ENCODE measurements at regions not wholly inside any gene's neighbourhood (a gene's known extent, or its start where the extent isn't known, plus 50 kb on each side); places are given as distances from the start of the nearest gene placed in this dataset.
A peak's percentile ranks its signal among the peaks of the same experiment; 100 is the strongest.
"Not testable (repeated sequence)": the region's sequence is repeated elsewhere in the genome, so short reads cannot be mapped to it uniquely, and the experiment has no call there.

DNA sequence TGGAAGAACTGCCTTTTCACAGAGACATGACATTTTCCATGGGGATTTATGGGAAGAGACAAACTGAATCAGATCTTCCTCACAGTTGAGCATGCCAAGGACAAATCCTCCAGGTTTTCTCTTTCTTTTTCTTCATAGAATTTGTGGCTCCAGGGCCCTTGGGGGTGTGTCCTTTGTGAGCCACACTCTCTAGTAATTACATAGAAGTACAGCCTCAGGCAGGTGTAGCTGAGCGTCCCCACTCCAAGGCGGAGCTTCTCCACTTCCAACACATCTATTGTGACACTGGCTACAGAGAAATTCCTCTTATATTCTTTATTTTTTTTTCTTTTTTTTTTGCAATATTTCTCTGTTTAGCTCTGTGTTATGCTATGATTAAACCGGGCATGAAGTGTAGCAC, 420.5 kb upstream of the CD180 start:
- DNase-seq = no peak

DNA sequence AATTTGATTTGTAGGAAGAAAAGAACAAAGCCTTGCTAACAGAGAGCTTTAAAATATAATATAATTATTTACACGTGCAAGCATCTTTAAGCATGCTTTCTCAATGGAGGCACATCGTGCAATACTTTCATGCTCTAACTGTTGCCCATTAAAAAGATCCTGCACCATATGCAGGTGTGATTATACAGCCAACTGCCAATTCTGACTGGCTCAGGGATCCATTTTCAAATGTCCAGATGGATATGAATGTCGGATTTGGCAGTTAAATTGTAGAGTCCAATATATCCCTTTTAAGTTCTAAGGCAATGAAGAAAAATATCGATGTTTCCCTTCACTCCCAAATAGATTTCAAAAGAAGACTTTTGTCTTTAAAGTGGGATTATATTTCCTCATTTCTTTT, 416.4 kb upstream of the CD180 start:
- DNase-seq = no peak

DNA sequence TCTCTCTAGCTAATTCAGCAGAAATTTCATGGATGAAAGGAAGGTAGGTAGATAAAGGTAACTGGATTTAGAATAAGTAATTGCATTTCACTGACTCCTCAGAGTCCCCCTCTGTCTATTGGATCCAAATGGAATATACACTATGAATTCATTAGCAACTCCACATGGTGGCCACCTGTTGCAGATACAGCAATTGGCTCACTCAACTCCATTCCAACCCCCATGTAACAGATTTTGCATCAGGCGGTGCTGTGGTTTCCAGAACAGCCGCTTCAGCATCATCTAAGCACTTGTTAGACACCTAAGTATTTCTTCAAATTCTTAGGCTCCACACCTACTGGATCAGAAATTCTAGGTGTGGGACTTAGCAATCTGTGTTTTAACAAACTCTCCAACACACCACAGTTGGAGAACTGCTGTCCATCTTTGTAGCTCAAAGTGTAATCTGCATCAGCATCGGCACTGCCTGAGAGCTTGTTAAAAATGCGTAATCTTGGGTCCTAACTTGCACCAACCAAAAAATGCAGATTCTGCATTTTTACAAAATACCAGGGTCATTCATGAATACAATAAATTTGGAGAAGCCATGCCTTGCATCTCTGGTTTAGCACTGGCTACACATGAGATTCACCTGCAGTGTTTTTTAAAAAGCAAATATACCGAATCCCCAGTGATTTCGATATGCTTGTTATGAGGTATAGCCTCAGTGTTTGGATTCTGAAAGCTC, 413.8 kb upstream of the CD180 start:
- DNase-seq = no peak

DNA sequence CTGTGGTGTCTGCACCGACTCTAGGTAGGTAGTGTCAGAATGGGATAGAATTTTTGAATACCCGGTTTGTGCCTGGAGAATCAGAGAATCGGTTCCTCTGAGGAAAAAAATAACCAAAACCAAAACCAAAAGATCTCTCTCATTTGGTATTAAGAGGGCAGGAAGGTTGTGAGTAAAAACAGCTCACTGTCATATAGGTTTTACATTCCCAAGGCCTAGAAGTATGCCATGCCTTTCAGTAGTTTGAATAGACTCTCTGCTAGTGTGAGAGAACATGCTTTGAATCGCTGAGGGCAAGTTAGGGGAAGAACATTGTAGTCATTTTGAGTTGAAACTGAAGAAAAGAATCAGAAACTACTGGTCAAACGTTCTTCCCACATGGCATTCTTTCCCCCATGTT, 411.4 kb upstream of the CD180 start:
- no peak for DNase-seq

DNA sequence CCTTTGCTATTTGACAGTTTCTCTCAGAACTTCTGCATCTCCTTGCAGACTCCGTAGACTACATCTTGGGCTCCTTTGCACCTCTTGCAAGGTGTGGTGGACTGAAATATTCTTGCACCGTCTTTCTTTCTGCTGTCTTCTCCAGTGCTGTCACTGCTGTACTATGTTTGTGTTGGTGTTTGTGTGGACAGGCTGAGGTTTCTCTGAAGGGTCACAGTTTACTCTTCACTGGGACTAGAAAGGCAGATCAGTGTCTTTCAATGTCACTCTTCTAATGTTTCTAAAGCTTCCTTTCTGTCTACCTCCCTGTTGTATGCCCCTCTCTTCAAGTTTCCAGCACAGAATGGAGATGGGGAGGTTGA, 410.0 kb upstream of the CD180 start:
- DNase-seq = no peak

DNA sequence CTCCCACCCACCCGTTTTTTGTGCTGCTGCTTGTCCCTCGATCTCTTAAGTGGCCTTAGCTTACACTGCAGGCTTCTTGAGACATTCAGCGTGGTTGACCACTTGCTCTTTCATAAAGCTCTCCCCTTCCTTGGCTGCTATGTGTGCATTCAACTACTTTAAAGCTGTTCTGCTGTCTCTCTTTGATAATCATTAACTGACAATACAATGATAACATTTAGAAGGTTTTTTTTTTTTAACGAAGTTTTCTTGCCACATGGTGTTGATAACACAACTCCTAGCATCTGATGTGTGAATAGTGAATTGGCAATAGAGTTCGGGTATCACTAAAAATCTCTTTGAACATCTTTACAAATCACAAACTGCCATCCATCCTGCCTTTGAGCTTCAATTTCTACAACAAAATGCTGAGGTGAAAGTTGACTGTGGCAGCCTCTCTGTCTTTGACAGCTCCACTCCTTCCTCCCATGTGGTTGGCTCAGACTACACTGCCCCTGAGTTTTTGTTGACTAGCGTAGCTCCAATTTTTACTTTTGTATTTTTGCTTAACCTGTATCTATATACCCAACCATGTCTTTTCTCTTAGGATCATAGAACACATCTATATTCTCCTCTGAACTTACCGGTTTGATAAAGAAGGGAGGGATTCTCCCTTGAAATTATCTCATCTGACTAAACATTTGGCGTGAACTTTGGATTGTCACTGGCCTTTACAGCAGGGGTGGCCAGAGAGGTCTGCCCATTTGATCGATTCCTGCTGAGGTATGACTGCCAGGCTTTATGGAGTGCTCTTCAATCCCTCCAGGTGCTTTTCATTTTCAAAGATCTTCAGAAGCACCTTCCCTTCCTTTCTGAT, 409.4 kb upstream of the CD180 start:
- DNase-seq = no peak

DNA sequence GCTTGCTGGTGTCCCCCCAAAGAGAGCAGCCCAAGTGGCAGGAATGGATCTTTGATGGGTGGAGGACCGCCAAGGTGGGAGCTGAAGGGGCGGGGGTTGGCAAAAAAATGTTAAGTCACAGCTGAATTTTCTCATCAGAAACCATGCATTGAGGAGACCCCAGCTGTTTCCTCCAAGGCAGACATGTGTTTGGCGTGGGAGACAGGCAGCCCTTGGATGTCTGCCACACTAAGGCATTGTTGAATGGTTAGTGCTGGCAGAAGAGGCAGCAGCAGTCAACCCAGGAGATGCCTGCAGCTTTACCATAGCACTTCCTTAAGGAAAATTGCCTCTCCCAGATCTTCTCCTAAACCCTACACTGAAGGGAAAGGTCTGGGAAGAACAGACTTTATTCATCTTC, 394.9 kb upstream of the CD180 start:
- DNase-seq = no peak

DNA sequence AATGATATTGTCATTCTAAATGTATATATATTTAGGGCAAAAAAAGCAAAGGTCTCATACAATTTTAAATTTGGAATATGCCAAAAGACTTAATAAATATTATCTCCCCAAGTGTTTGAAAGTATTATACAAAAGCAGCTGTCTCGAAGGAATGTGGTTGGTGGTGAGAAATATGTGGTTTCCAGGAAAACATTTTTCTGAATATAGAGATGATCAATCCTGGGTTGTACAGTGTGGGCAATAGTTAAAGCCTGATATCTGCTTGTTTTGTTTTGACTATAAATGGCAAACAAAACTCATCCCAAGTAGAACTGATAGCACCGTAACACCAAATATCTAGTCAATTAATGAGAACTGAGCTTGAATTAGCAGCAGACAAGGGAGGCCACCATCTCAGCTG, 391.8 kb upstream of the CD180 start:
- DNase-seq = no peak

DNA sequence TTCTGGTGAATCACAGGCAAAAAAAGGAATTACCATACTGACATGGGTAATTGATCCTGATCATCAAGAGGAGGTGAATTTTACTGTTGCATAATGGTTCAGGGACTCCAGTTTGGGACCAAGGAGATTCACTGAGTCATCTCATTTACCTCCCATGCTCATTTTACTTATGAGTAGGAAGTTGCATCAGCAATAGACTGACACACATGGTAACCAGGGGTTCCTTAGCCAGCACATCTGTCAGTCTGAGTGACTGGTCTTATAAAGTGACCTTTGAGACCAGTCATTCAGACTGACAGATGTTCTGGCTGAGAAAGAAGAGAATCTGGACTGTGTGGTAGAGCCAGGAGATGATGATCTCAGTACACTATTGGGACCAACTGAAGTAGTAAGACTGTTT, 384.6 kb upstream of the CD180 start:
- DNase-seq = no peak

DNA sequence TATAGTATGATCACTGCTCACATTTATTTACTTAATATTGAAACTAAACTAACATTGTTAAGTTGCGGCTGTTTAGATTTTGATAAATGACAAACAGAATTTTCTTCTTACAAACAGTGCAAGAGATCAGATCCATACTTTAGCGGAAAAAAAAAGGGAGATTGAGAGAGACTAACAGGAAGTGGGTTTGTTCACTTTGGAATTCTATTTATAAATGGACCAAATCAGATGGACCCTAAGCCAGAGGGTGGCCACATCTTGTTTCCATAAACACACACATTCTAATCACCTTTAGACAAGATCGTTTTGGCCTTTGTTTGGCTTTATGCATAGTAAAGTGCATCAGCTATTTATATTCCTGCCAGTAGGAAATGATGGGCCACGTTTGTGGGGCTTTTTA, 381.4 kb upstream of the CD180 start:
- no peak for DNase-seq

DNA sequence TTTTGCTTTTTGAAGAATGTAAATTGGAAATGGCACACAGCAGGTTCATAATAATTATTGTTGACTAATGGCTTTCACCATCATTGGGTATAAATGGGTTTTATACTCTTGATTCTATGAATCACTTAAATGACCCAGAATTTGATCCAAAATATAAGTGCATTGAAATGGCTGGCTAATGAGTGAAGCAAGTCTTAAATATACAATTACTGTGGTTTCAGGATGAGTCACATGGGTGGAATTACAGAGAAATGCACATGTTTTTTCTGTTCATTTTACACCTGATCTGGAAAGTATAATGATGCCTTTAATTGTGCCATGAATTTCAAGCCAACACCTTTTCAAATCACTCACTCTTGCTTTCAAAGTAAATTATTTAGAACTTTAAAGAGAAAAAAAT, 380.8 kb upstream of the CD180 start:
- DNase-seq = no peak

DNA sequence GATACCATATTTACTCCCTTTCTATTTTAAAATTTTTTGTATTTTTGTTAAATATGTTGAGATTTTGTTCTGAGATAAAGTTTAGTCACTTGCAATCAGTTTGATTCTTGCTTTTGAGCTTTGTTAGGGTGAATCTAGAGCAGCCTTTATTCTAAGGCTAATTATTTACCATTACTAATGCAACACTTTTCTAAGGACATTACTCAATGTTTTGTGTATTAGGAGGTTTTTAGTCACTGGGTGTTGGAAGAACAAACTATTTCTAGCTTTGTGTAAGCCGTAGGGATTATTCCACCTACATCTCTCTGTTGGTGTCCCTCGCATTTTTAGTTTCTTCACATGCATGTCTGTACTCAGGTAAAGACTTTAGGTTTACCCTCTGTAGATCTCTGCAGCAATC, 379.5 kb upstream of the CD180 start:
- DNase-seq = no peak

DNA sequence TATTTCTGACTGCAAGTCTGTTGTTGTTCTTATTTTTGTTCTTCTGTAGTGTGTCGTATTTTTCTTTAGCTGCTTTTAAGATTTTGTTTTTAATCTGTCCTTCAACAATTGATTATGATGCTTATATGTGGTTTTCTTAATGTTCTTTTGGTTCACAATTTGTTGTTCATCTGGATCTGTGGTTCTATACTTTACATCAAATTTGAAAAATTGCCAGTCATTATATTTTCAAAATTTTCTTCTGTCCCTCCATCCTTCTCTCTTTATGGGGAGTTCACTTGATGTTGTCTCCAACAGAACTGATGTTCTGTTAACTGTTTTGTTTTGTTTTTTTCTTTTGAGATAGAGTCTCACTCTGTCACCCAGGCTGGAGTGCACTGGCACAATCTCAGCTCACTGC, 378.5 kb upstream of the CD180 start:
- no peak for DNase-seq

DNA sequence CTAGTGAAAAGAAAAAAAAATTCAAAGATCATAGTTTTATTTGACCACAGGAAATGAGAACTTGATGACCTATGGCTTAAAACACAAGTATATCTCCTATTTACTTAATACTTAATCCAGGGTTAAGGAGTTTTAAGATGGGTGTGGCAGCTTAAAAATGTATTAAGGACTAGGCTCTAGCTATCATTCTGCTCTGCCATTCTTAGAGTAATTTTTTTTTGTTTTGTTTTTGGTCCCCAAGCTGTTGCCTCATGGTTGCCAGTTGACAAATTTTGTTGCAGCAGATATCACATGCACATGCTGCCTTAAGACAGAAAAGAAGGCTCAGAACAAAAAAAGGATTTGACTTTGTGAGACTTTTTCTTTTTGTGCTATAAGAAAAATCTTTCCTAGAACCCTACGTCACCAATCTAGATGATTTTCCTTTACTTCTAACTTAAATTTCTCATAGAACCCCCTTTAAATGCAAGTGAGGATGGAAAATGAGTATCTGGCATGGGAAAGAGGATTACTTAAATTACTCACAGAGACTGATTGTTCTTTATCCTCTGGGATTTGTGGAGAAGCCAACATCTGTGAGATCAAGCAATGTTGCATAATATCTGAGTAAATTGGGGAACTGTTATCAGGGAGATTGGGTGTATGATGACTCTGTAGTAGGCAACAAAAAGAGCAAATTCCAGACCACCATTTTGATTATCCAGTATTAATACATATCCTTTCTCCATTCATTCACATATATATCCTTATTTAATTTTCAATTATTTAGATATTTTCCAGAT, 364.7 kb upstream of the CD180 start:
- DNase-seq = no peak

DNA sequence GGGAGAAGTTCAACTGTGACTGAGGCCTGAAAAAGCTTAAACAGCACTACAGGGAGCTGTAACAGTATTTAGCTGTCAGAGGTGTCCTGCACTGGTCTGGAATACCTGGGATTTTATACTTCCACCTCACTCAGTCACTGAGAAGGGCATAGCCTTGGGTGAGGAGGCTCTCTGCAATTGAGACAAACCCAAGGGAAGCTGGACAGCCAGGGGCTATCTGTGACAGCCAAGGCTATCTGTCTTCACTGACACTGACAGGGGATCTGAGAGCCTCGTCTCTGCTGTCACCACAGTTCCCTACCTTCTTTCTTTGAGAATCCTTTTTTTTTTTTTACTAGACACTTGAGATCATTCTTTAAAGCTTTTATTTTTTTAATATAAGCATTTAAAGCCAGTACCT, 356.2 kb upstream of the CD180 start:
- DNase-seq = no peak

DNA sequence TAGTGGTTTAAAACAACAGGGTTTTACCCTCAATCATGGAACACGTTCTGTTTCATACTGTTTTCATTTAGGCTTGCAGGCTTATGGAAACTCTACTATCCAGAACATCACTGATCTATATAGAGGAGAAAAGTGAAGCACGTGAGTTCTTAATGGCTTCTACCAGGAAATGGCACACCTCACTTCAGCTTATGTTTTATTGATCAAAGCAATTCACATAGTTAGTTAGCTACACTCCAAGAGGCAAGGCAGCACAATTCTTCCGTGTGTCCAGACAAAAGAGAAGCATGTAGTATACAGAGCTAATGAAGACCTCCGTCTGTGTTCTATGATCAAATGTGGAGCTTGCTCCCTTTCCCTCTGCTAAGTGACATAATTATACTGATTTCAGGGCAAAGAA, 353.3 kb upstream of the CD180 start:
- no peak for DNase-seq

DNA sequence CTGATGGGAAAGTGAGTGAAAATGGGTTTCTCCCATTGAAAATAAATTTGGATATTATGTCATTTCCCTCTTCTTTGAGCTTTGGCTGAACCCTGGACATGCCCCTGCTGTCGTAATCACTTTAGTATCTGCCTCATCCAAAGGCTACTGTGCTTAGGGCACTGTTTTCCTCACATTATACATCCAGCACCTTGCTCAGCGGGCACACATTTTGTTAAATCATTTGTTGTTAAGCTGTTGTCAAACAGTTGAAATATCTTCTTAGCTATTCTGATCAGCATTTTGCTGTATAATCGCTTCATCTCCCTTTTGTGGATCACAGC, 352.7 kb upstream of the CD180 start:
- DNase-seq = peak; percentile 36

DNA sequence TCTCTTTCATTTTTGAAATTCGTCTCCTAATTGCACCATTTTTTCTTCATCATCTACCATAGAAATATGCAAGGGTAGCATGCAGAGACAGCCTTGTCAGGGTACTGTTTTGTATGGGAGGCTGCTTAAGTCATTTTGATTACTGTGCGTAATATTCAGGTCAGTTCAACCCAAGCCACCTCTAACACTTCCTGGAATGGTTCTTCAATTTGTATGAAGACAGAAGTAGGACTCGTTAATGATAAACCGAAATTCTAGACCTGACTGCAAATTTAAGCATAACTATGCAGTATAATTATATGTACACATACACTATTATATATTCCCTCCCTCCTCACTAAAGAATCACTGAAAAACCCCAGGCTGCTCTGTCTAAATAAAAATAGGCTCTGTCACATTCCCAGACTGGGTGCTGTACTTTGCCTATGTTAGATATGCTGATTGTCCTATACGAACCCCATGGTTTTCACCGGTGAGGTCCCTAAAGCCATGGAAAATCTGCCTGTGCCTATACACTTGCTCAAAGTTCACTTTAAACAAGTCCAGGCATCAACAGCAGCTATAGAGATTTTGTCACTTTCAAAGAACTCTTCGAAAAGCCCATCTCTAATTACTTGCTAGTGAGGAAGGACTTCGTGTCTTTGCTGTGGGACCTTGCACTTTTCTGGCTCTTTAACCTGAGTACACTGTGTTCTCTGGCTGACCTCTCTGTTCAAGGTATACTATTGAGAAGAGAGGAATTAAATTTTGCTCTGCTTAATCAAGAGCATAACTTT, 352.1 kb upstream of the CD180 start:
- no peak for DNase-seq

DNA sequence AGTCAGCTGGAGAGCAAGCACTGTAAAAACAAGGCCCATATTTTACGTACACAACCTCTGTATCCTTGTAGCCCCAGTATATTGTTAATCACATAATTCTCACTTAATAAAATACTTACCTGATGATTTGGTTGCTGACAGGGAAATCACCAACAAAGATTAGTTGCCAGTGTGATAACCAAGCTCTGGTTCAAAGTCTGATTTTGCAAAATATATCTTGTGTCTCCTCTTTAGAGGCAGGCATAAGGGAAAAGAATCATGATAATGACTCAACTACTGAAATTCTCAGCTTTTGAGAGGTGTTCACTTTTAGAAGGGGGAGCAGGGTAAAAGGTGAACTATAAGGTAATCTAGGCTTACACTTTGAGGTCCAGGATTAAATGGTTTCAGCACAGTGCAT, 351.1 kb upstream of the CD180 start:
- DNase-seq = no peak

DNA sequence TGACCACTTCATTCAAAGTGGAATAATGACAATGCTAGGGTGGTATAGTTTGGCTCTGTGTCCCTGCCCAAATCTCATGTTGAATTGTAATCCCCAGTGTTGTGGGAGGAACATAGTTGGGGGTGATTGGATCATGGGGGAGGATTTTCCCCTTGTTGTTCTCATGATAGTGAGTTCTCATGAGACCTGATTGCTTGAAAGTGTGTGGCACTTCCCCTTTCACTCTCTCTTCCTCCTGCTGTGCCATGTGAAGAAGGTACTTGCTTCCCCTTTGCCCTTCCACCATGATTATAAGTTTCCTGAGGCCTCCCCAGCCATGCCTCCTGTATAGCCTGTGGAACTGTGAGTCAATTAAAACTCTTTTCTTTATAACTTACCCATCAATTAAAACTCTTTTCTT, 348.3 kb upstream of the CD180 start:
- DNase-seq = not testable (repeated sequence)

DNA sequence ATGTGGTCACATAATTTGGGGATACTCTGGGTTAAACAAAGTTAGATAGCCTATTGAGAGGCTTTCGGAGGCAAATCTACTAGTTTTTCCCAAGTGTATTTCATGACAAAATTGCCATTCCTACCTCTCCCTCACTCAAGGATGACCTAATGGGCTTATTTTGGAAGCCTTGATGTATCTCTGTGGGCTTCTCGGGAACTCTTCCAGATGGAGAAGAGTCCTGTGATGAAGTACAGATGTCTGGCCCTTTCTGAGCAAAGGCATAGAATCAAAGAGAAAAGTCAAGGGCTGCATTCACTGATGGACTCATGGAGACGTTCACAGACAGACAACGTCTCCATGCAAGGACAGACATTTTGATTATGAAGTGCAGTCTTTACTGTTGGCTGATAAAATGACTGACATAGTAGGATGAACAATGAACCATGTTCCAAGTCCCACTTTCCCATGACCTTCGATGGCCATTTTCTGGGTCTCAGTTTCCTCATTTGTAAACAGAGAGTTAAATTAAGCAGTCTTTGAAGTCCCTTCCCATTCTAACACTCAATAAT, 347.2 kb upstream of the CD180 start:
- peak; percentile 37 for DNase-seq

DNA sequence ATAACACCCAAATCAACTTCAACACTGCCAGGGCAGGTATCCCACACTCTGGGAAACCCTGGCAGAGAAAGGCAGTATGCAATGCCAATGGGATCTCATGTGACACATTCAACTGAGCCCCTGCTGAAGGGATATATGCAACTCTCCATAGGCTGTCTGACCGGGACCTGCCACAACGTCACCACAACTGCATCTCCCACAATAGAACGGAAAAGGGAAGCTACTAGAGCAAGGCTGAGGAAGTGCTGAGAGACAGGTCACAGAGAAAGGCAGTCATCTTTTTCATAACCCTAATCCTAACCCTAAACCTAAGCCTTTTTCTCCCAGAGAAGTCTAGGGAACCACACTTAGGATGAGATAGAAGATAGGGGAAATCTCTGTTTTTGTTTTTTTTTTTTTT, 345.9 kb upstream of the CD180 start:
- DNase-seq = no peak

DNA sequence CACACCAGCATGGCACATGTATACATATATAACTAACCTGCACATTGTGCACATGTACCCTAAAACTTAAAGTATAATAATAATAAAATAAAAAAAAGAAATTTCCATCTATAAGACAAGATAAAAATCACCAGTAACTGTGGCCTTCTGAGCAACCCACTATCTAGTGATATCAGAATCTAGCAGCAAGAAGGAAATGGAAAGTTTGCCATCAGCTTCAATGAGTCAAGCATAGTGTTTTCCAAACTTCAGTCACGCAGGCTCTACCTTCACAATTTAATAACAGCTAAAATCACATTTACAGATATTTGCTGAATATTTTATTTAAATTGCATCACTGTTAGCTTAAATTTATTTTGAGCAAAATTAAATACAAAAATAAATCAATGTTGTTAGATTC, 345.3 kb upstream of the CD180 start:
- DNase-seq = no peak

Data from femur (tissue), 1 donor.